Ishikawa (cell line): ENCODE measurements at regions not wholly inside any gene's neighbourhood (a gene's known extent, or its start where the extent isn't known, plus 50 kb on each side); places are given as distances from the start of the nearest gene placed in this dataset.

Source experiments
- CEBPB ChIP-seq: IDR thresholded peaks from 2 replicates; pipeline ENCODE4 v1.6.1; 2012
- CREB1 ChIP-seq: IDR thresholded peaks from 2 replicates; pipeline ENCODE4 v1.6.1; 2012; ENCODE audit warnings: low read depth
- EGR1 ChIP-seq: IDR thresholded peaks from 2 replicates; pipeline ENCODE4 v1.6.1; 2012
- EP300 ChIP-seq: IDR thresholded peaks from 2 replicates; pipeline ENCODE4 v1.6.1; 2012; ENCODE audit warnings: borderline replicate concordance
- FOXM1 ChIP-seq: IDR thresholded peaks from 2 replicates; pipeline ENCODE4 v1.6.1; 2012; ENCODE audit warnings: low read depth, borderline replicate concordance
- NFIC ChIP-seq: IDR thresholded peaks from 2 replicates; pipeline ENCODE4 v1.6.1; 2012
- RAD21 ChIP-seq: IDR thresholded peaks from 2 replicates; pipeline ENCODE4 v1.6.1; 2012; ENCODE audit warnings: low read depth
- TAF1 ChIP-seq: IDR thresholded peaks from 2 replicates; pipeline ENCODE4 v1.6.1; 2012; ENCODE audit warnings: low read depth, mild to moderate bottlenecking
- TCF12 ChIP-seq: IDR thresholded peaks from 2 replicates; pipeline ENCODE4 v1.6.1; 2012; ENCODE audit warnings: low read depth
- TEAD4 ChIP-seq: IDR thresholded peaks from 2 replicates; pipeline ENCODE4 v1.6.1; 2012
- YY1 ChIP-seq: IDR thresholded peaks from 2 replicates; pipeline ENCODE4 v1.6.1; 2012; ENCODE audit warnings: low read depth
- ZBTB7A ChIP-seq: IDR thresholded peaks from 2 replicates; pipeline ENCODE4 v1.6.1; 2012; ENCODE audit warnings: low read depth
- TF ChIP-seq, protein P1 (sequence below): IDR thresholded peaks from 2 replicates; pipeline ENCODE4 v1.6.1; 2012
- TF ChIP-seq, protein P2 (sequence below): IDR thresholded peaks from 2 replicates; pipeline ENCODE4 v1.6.1; 2012
- TF ChIP-seq, protein P3 (sequence below): IDR thresholded peaks from 2 replicates; pipeline ENCODE4 v1.6.1; 2012; ENCODE audit warnings: low read depth, mild to moderate bottlenecking

DNA sequence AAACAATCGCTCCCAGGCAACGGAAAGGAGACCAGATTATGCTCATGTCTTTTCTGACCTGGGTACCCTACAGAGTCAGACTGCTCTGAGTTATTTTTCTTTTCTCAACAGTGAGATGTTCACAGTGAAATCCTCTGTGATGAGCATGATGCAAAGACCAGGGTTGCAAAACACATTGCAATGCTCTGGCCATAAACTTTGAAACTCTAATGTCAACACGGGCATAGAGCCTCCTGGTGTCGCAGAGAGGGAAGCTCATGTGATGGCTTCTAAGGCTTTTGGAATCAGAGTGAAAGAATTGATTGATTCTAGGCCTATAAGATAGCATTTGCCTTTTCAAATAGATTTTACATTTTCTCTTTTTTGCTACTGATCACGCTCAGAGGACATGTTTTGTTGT lies 193.4 kb downstream of the RASSF9 start:
- TF ChIP-seq EP300 (no peak), TCF12 (no peak), RAD21 (no peak), CEBPB (no peak), YY1 (no peak)

DNA sequence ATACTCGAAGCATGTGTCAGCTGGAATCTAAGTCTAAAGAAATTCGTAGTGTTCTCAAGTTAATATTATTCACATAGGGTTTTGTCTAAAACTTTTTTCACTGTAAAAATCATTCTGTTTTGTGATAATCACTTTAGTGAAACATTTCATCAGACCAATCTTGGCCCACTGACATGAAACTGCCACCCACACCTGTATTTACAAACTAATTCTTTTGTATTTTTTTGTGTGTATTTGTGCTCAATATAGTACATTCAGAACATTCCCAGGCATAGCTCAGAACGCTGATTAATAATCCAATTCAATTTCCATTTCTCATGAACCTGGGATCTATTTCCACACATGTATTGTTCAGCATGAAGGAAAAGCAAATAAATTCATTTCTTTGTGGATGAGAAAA lies 191.7 kb downstream of the RASSF9 start:
- TF ChIP-seq, protein P1, sequence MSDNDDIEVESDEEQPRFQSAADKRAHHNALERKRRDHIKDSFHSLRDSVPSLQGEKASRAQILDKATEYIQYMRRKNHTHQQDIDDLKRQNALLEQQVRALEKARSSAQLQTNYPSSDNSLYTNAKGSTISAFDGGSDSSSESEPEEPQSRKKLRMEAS: no peak
- TF ChIP-seq CREB1 (no peak), TCF12 (no peak), TAF1 (no peak), NFIC (no peak), FOXM1 (no peak), EGR1 (no peak), CEBPB (no peak), TEAD4 (no peak)
- TF ChIP-seq, protein P2, sequence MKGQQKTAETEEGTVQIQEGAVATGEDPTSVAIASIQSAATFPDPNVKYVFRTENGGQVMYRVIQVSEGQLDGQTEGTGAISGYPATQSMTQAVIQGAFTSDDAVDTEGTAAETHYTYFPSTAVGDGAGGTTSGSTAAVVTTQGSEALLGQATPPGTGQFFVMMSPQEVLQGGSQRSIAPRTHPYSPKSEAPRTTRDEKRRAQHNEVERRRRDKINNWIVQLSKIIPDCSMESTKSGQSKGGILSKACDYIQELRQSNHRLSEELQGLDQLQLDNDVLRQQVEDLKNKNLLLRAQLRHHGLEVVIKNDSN: no peak

DNA sequence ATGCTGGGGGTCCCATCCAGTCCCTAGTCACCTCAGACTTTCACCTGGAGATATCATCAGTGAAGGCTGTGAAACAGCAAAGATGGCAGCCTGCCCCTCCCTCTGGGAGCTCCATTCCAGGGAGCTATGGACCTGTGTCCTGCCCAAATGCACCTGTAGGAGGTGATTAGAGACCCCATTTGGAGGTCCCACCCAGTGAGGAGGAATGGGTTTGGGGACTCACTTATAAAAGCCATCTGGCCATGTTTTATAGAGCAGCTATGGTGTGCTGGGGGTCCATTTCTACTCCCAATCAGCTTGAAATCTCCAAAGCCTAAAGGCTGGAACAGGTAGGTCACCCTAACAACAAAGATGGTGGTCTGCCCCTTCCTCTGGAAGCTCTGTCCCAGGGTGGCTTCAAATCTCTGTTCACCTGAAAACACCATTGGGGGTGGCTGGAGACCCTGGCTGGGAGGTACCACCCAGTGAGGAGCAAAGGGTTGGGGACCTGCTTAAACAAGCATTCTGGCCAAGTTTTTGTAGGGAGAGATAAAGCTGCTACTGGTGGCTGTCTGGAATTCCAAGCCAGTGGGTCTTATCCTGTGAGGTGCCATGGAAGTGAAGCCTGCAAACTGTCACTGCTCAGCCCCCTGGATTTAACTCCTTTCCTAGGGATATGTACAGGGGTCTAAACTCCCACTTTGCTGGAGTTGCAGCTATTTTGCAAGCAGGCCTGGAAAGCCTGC lies 182.3 kb downstream of the RASSF9 start:
- TF ChIP-seq YY1 (no peak), CREB1 (no peak), EP300 (no peak), EGR1 (no peak), TEAD4 (no peak), TCF12 (no peak), RAD21 (no peak), CEBPB (no peak), NFIC (no peak), TAF1 (no peak), FOXM1 (no peak), ZBTB7A (no peak)
- TF ChIP-seq, protein P1: no peak
- TF ChIP-seq, protein P2: no peak
- TF ChIP-seq, protein P3, sequence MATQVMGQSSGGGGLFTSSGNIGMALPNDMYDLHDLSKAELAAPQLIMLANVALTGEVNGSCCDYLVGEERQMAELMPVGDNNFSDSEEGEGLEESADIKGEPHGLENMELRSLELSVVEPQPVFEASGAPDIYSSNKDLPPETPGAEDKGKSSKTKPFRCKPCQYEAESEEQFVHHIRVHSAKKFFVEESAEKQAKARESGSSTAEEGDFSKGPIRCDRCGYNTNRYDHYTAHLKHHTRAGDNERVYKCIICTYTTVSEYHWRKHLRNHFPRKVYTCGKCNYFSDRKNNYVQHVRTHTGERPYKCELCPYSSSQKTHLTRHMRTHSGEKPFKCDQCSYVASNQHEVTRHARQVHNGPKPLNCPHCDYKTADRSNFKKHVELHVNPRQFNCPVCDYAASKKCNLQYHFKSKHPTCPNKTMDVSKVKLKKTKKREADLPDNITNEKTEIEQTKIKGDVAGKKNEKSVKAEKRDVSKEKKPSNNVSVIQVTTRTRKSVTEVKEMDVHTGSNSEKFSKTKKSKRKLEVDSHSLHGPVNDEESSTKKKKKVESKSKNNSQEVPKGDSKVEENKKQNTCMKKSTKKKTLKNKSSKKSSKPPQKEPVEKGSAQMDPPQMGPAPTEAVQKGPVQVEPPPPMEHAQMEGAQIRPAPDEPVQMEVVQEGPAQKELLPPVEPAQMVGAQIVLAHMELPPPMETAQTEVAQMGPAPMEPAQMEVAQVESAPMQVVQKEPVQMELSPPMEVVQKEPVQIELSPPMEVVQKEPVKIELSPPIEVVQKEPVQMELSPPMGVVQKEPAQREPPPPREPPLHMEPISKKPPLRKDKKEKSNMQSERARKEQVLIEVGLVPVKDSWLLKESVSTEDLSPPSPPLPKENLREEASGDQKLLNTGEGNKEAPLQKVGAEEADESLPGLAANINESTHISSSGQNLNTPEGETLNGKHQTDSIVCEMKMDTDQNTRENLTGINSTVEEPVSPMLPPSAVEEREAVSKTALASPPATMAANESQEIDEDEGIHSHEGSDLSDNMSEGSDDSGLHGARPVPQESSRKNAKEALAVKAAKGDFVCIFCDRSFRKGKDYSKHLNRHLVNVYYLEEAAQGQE: no peak

DNA sequence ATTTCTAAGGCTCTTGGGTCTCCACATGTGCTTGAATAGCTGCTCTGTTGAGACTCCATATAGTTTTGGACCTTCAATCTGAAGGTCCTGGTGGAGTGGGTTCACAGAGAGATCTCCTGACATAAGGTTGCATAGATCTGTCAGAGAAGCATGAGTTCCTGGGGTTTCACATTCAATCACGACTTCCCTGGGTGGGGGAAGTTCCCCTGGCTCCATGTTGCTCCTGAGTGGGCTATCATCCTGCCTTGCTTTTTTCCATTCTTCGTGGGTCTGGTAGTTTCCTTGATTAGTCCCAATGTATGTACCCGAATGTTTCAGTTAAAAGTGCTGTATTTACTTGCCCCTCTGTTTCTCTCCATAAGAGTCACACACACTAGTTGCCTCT lies 181.8 kb downstream of the RASSF9 start:
- no peak for TF ChIP-seq TCF12
- no peak for TF ChIP-seq TEAD4
- TF ChIP-seq CREB1: no peak
- TF ChIP-seq RAD21: no peak
- TF ChIP-seq NFIC: no peak
- TF ChIP-seq, protein P2: no peak
- no peak for TF ChIP-seq TAF1
- no peak for TF ChIP-seq YY1
- no peak for TF ChIP-seq FOXM1
- TF ChIP-seq EP300: no peak
- TF ChIP-seq, protein P1: no peak
- TF ChIP-seq ZBTB7A: no peak
- no peak for TF ChIP-seq EGR1

DNA sequence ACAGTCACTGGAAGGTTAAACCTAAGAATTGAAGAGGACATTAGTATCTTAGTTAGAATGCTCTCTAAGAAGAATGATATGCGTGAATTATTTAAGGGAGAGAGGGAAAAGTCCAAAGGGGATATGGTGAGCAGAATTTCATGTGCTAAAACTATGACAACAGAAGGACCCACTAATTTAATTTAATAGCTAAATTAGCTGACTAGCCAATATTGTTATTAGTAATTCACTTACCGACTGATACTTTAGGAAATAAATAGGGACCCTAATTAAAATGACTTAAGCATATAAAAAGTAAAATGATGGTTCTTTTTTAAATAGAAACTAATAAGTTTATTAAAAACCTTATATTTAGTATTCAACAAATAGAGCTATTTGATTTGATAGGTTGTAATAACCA lies 179.6 kb downstream of the RASSF9 start:
- TF ChIP-seq CREB1 (no peak), CEBPB (no peak), NFIC (no peak), TCF12 (no peak), TEAD4 (no peak), FOXM1 (no peak), EP300 (no peak)
- TF ChIP-seq, protein P1: no peak

DNA sequence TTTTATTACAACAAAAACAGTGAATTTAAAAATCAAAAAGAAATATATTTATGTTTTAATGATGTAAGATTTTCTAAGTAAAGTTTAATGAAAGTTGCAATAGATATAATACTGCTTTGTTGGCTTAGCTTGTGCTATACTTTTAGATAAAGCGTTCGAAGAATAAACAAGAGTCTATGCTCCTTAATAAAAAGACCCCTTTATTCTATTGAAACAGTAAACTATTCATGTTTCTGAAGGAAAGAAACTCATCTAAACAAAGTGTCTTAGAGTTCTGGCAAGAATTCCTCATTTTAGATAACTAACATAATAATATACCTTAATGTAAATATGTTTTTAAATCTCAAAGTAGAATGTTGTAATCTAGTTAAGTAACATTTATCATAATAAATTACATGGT lies 179.0 kb downstream of the RASSF9 start:
- TF ChIP-seq TAF1 (no peak), TEAD4 (no peak), RAD21 (no peak)
